H1 (cell line): ENCODE measurements at regions not wholly inside any gene's neighbourhood (a gene's known extent, or its start where the extent isn't known, plus 50 kb on each side); places are given as distances from the start of the nearest gene placed in this dataset.

Source experiments
- EGR1 ChIP-seq: IDR thresholded peaks from 2 replicates; pipeline ENCODE4 v1.6.1; 2011; ENCODE audit warnings: low read depth, low read length, borderline replicate concordance
- MAX ChIP-seq: IDR thresholded peaks from 2 replicates; pipeline ENCODE4 v1.6.1; 2012; ENCODE audit warnings: inconsistent platforms
- ZNF274 ChIP-seq: IDR thresholded peaks from 2 replicates; pipeline ENCODE4 v1.7.0; 2012; ENCODE audit warnings: low read length, borderline replicate concordance; ENCODE audit errors: extremely low read depth

- TF ChIP-seq EGR1 (no peak), ZNF274 (no peak), MAX (no peak)
These were observed 184.2 kb downstream of the KLHL28 start (continued) for GRCh38 chr14:44777584-44777983.
